ENCODE measurements at regions not wholly inside any gene's neighbourhood (a gene's known extent, or its start where the extent isn't known, plus 50 kb on each side); places are given as distances from the start of the nearest gene placed in this dataset.

DNA sequence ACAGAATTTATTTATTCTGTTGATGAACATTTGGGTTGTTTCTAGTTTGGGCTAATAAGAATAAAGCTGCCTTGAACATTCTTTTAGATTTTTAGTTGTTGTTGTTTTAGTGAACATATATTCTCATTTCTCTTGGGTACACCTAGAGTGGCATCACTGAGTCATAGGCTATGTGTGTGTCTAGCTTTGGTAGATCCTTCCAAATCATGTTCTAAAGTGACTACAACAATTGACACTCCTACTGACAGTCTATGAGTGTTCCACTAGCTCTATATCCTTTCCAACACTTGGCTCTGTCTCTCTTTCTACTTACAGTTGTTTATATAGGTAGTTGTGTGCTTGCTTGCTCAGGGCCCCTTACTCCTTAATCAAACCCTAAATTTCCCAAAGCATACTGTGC is 346.0 kb upstream of the NCAM1 start:
- DNase-seq (ENCODE audit: low read depth): no peak
- no peak overlapping the region for H3K4me3 ChIP-seq (ENCODE audit: control insufficient read depth, low read depth, low read length)
- no peak for TF ChIP-seq CTCF (IDR thresholded peaks at IDR 0.05; ENCODE audit: control insufficient read depth, insufficient read depth, low read depth, low read length, missing control alignments)

GRCh38 chr11:112615891-112616290 is 345.3 kb upstream of the NCAM1 start:
- TF ChIP-seq CTCF (IDR thresholded peaks at IDR 0.05; ENCODE audit: control insufficient read depth, insufficient read depth, low read depth, low read length, missing control alignments): no peak
- H3K4me3 ChIP-seq (ENCODE audit: control insufficient read depth, low read depth, low read length): no peak overlapping the region
- DNase-seq (ENCODE audit: low read depth): no peak

DNA sequence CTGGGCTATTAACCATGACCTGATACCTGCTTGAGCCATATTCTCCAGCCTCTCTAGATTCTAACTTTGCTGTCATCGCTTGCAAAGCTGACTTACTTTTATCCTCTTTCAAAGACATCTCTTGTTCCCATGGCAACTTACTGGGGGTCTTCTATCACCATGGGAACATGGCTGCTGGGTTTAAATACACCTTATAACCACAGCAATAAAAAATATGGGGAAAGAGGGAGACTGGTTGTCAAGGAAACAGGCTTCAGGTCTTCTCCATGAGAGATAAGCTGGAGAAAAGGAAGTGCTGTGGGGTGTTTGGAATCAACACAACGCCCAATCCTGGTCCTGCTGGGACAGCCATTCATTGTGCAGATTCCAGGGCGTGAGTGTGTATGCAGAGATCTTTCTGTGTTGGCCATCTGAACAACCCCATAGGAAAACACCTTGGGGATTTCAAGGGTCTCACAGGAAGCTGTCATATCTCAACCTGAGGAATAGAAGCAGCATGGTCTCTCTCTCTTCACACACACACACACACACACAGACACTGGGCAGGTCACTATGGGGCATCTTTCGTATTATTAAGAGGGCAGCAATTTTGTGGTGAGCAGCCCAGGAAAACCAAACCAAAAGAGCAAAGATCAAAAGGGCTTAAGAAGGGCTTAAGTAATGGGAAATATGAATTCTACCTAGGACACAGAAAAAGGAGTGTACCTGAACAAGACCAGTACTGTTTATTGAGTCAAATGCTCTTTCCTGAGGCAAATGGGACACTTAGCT is 344.7 kb upstream of the NCAM1 start:
- H3K4me3 ChIP-seq (ENCODE audit: control insufficient read depth, low read depth, low read length): no peak overlapping the region
- no peak for TF ChIP-seq CTCF (IDR thresholded peaks at IDR 0.05; ENCODE audit: control insufficient read depth, insufficient read depth, low read depth, low read length, missing control alignments)
- DNase-seq (ENCODE audit: low read depth): no peak

GRCh38 chr11:112617098-112617425 is 344.2 kb upstream of the NCAM1 start:
- TF ChIP-seq CTCF (IDR thresholded peaks at IDR 0.05; ENCODE audit: control insufficient read depth, insufficient read depth, low read depth, low read length, missing control alignments): no peak
- no peak overlapping the region for H3K4me3 ChIP-seq (ENCODE audit: control insufficient read depth, low read depth, low read length)
- no peak for DNase-seq (ENCODE audit: low read depth)

GRCh38 chr11:112617977-112618826 is 343.0 kb upstream of the NCAM1 start:
- no peak for TF ChIP-seq CTCF (IDR thresholded peaks at IDR 0.05; ENCODE audit: control insufficient read depth, insufficient read depth, low read depth, low read length, missing control alignments)
- H3K4me3 ChIP-seq (ENCODE audit: control insufficient read depth, low read depth, low read length): no peak overlapping the region
- DNase-seq (ENCODE audit: low read depth): no peak

DNA sequence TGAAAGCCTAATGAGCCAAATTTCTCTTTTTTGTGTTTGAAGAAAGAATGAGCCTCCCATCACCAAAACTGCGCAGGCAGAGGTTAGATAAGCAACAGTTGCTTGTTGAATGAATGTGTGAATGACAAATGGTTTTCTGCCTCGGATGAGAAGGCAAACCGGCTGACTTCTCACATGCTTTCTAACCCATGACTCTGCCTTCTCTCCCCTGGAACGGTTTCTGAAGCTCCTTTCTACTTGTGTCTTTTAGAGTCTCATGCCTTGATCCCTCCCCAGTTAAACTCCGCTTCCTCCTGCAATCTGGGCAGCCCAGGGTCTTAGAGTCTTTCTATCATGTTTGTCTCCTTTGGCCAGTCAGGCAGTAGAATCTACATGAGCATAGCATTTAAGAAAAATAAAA is 342.1 kb upstream of the NCAM1 start:
- no peak overlapping the region for H3K4me3 ChIP-seq (ENCODE audit: control insufficient read depth, low read depth, low read length)
- no peak for TF ChIP-seq CTCF (IDR thresholded peaks at IDR 0.05; ENCODE audit: control insufficient read depth, insufficient read depth, low read depth, low read length, missing control alignments)
- no peak for DNase-seq (ENCODE audit: low read depth)
